HG03565 (cell line): ENCODE measurements at regions not wholly inside any gene's neighbourhood (a gene's known extent, or its start where the extent isn't known, plus 50 kb on each side); places are given as distances from the start of the nearest gene placed in this dataset.
"Not testable (repeated sequence)": the region's sequence is repeated elsewhere in the genome, so short reads cannot be mapped to it uniquely, and the experiment has no call there.

Experiments
- ATAC-seq: cut with Tn5 transposase; IDR thresholded peaks from one replicate; pipeline ENCODE4 v1.9.1; 2021; ENCODE audit warnings: mild to moderate bottlenecking, moderate library complexity; ENCODE audit not compliant: unreplicated experiment

DNA sequence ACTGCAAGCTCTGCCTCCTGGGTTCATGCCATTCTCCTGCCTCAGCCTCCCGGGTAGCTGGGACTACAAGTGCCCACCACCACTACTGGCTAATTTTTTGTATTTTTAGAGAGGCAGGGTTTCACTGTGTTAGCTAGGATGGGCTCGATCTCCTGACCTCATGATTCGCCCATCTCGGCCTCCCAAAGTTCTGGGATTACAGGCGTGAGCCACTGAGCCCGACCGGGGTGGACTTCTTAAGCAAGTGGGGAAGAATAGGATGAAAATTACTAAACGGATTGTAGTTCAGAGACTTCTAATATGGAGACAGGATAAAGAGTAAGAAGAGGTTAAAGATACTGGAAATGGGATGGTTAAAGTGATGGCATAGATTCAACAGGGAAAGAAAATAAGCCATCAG lies 132.3 kb upstream of the IRX2 start:
- ATAC-seq, result no peak

DNA sequence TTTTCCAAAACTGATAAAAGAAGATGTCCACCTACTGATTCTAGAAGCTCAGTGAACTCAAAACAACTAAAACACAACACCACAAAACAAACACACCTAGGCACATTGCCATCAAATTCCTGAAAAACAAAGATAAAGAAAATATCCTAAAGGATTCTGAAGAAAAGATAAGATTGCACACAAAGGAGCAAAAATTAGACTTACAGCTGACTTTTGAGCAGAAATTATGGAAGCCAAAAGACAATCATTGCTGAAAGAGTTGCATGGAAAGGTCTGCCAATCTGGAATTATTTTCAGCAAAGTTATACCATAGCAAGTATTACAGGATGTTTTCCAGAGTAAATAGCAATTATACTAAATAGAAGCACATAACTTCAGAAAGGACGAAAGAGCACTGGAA lies 128.2 kb upstream of the IRX2 start:
- no peak for ATAC-seq

DNA sequence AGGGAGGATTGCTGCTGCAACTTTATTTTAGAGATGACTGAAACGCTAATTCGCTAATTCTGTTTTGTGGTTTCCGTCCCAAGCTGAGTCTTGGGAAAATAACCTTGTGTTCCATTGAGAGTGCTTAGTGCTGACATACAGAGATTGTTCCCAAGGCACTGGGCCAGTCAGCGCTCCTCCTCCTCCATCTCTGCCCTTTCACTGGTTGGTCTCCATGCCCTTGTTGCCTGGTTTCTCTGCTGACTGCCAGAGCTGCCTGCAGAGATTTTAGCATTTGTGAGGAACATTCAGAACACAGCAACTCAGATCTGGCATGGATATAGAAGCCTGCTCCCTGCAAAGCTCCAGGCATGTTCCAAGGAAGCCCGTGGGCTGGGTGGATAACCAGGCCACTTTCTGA lies 126.0 kb upstream of the IRX2 start:
- no peak for ATAC-seq

- ATAC-seq, result no peak
Measured at GRCh38 chr5:2876183-2876582, 124.7 kb upstream of the IRX2 start.

DNA sequence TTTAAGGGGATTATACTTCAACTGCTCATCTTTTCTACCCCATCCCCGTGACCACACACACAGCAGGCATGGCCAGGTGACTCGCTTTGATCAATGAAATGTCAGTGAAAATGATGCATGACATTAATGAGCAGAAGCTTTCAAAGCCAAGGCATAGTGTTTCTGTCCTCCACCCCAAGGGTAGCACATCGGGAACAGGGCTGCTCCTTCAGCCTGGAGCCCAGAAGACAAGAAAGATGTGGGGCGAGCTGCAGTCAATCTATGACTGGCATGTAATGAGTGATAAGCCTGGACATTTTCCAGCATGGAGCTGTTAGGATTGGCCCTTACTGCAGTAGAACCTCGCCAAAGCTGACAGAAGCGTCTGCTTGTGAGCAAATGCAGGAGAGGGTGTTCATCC lies 122.6 kb upstream of the IRX2 start:
- ATAC-seq, result no peak

DNA sequence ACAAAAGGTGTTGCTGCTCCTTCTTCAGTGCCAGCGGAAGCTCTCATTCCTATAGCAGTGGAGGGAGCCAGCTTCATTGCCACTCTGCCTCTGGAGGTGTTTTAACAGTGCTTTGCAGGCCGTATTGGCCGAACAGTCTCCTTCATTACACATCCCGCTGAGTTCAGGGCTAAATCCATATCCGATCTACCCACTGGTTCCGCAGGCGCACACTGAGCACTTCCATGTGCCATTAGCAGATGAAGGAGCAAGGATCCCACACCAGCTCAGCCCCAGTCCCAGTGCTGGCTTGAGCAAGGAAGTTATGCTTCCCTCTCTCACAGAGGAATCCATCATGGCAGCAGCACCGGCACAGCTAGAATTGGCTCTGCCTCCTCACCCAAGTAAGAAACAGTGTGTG lies 121.2 kb upstream of the IRX2 start:
- ATAC-seq, result no peak

GRCh38 chr5:2871282-2871681 lies 119.8 kb upstream of the IRX2 start:
- no peak for ATAC-seq

DNA sequence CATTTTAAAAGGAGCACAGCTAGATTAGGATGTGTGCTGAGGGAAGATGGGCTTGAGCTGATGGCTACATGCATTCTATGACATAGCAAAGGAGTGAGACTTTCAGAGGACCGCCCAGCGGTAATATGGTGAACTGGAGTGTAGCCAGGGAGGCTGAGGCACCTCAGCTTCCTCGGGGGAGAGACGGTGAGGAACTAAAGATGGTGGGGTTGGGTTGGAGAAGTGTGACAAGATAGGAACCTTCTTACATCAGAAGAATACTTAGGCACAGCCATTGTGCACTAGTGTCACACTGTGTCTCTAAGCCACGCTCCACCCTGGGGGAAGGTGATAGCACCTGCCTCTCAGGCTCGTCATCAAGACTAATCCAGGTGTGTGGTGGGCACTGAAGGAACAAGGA lies 118.0 kb upstream of the IRX2 start:
- ATAC-seq, result no peak

DNA sequence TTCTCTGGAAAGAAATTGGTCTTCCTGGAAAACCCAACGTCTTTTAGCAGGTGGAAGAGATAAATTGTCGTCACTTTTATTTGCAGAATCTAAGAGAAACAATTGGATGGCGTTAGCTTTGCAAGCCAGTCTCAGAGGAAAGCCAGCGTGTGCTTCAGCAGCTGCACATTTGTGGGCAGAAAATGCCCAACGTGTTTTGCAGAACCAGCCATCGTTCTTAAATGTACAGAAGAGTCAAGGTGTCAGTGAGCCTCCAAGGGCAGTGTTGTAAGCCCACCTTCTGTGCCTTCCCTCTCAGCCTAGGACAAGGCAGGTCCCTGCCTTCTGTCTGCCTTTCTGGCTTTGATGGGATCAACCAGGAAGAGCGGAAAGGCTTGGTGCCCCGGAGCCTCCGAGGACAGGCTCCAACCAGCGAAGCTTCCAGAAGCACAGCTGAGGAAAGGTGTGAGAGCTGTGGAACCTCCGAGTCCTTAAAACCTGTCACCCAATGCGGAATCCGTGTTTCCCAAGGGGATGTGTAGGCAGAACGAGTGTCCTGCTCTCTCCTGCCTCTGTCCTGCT lies 116.0 kb upstream of the IRX2 start:
- no peak for ATAC-seq

DNA sequence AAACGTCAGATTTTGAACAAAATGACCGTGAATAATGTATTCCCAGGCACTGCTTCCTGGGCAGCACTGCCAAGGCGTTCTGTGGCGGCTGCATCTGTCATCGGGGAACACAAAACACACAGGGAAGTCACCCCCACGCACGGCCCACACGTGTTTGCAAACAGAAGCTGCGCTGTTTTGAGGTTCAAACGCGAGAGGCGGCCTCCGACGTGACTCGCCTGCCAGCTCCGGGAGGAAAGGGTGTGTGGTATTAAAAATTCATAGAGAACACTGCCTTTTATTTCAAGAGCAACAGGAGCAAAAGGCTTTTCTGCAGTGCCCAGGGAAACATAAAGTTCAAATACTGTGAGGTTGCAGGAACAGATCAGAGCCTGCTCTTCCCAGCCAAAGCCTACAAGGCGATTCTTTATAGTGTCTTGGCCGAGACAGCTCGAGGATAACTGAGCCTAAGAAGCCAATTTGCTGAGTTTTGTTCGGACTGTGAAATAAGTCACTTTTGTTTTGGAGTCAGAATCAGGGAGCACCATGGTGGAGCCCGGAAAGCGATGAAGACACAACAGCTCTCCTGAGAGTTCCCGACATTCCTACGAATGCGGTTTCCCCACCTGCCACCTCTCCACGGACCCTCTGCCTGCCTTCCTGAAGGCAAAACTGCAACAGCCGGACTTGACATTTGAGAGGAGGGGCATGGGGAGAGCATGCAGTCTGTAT lies 115.3 kb upstream of the IRX2 start:
- no peak for ATAC-seq

DNA sequence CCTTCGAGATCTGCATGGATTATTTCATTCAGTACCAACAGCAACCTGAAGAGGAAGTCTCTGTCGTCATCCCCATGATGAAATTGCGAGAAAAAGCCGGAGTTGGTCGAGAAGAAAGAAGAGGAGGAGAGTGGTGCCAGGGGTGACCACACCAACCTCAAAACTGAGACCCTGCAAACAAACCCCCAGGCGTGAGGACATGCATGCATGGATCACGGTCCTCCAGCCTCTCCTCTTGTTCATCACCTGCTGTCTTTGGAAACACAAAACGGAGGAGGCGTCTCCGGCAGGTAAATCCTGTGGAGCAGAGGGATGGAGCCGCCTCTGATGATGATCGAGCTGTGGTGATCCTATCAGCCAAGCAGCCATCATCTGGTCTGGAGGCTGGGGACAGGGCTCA lies 114.4 kb upstream of the IRX2 start:
- ATAC-seq, result no peak

- ATAC-seq, result no peak
Measured at GRCh38 chr5:2864515-2865105, 113.1 kb upstream of the IRX2 start.

DNA sequence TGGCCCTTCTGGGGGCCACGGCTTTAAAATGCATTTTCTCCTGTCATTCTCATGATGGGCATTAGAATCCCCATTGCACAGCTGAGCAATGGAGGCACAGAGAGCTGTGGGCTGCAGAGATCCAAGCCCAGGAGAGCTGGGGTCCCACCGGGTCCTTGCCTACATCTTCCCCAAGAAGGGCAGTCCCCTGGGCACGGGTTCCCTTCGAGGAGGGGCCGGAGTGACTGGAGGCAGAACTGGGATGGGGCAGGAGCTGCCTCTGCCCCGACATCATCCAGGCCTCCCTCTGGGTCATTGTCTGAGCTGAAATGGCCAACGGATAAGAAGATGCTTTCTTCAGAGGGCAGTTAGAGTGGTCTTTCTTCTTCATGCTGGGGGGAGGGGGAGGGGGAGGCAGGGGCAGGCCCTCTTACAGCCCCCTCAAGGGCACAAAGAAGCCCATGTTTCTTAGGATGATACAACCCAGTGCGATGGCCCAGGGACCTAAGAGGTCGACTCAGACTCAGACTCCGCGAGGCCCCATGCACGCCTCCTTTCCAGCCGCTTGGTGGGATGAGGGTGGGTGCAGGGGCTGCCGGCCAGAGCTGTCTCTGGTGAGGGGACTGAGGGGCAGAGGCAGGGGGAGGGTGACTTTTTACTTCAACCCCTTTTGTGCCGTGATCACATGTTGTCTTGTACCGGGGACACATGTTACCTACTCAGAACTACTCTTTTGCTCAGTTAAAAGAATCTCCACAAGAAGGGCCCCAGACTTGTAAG lies 112.4 kb upstream of the IRX2 start:
- ATAC-seq, result no peak

DNA sequence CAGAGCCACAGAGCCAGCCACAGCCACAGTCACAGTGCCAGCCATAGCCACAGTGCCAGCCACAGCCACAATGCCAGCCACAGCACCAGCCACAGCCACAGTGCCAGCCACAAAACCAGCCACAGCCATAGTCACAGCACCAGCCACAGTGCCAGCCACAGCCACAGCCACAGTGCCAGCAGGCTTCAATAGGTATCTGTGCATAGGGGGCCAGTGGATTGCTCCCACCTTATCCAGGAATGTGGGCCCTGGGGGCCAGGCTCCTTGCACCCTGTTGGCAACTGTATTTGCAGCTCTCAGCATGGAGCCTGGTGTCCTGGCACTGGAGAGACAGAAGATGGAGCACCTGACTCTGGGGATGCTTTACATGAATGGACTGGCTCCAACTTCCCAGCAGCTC lies 111.7 kb upstream of the IRX2 start:
- no peak for ATAC-seq

DNA sequence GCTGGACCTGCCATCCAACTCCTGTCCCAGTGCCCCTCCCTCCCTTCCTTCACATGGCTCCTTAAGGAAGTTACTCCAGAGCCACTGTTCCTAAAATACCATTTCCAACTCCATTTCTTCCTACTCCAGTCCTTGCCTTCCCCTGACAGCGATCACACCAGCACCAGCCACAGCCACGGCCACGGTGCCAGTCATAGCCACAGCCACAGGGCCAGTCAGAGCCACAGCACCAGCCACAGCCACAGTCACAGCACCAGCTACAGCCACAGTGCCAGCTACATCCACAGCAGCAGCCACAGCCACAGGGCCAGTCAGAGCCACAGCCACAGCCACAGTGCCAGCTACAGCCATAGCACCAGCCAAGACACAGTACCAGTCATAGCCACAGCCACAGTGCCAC lies 110.7 kb upstream of the IRX2 start:
- not testable (repeated sequence) for ATAC-seq

- ATAC-seq, result no peak
Measured at GRCh38 chr5:2861605-2862004, 110.1 kb upstream of the IRX2 start.

DNA sequence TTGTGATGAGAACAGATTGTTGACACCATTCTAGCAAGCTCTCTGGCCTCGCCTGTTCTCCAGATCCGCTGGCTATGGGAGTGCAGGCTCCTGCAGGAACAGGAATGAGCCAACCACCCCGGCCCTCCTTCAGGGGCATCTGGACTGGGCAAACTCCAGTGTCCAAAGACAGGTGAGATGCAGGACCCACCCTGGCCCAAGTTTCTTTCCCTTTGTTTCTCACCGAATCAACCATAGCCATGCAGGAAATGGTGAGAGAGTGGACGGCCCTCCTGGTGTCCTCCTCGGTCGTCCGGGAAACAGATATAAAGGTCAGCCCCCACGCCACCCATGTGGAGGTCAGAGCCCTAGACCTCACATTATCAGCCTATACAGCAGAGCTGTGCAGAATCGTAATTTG lies 108.6 kb upstream of the IRX2 start:
- no peak for ATAC-seq

GRCh38 chr5:2857837-2858236 lies 106.4 kb upstream of the IRX2 start:
- no peak for ATAC-seq

DNA sequence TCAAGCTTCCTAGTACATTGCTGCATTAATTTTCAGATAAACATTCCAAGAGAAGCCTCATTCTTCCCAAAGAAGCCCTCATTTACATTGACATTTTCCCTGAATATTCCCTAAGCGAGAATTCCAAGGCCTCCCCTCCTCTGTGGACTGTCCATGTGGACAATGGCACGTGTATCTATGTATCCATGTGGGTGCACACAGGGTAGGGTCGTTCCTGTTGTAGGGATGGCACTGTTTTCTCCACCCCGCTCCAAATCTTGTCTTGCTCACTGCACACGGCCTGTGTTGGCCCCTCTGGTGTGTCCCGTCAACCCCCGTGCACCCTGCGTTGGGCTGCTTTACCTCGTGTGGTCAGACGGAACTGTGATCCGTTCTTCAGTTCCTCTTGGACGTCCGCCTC lies 104.7 kb upstream of the IRX2 start:
- no peak for ATAC-seq

DNA sequence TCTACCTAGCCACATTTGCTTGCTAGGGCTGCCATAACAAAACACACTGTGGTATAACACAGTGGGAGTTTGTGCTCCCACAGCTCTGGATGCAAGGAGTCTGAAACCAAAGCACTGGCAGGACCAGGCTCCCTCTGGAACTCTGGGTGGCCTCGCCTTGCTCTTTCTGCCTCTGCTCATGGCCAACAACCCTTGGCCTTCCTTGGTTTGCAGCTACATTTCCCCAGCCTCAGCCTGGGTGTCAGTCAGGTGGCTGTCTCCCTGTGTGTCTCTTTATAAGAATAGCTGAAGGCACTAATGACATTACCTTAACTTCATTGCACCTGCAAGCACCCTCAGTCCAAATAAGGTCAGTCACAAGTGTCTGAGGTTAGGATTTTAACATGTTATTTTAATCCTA lies 101.0 kb upstream of the IRX2 start:
- no peak for ATAC-seq

GRCh38 chr5:2851895-2852294 lies 100.4 kb upstream of the IRX2 start:
- no peak for ATAC-seq

GRCh38 chr5:2849429-2849828 lies 98.0 kb upstream of the IRX2 start:
- no peak for ATAC-seq
